Activated T-cell treated with anti-CD3 and anti-CD28 coated beads, Interleukin-2, amount 50 U/mL, for 24 hours (primary cell): ENCODE measurements at regions not wholly inside any gene's neighbourhood (a gene's known extent, or its start where the extent isn't known, plus 50 kb on each side); places are given as distances from the start of the nearest gene placed in this dataset.
"Not testable (repeated sequence)": the region's sequence is repeated elsewhere in the genome, so short reads cannot be mapped to it uniquely, and the experiment has no call there.

Experiments
- DNase-seq: peaks from one replicate; pipeline ENCODE4 v3.0.0-alpha.2; 2020
- H3K27ac Mint-ChIP-seq: 2 replicates; pipeline ENCODE4 v1.8.0; 2020; ENCODE audit warnings: mild to moderate bottlenecking, mixed read lengths
- H3K27me3 Mint-ChIP-seq: 2 replicates; pipeline ENCODE4 v1.8.0; 2020; ENCODE audit warnings: mixed read lengths
- H3K36me3 Mint-ChIP-seq: 2 replicates; pipeline ENCODE4 v1.8.0; 2020; ENCODE audit warnings: low read depth, mixed read lengths
- H3K4me1 Mint-ChIP-seq: 2 replicates; pipeline ENCODE4 v1.8.0; 2020; ENCODE audit warnings: low read depth, mixed read lengths
- H3K4me3 Mint-ChIP-seq: 2 replicates; pipeline ENCODE4 v1.8.0; 2020; ENCODE audit warnings: mild to moderate bottlenecking, moderate library complexity, mixed read lengths
- H3K9me3 Mint-ChIP-seq: 2 replicates; pipeline ENCODE4 v1.8.0; 2020; ENCODE audit warnings: mixed read lengths

- Mint-ChIP-seq H3K27me3 (peaks cover 11% of the 10 kb centered on the region), H3K4me1 (no peaks in the 10 kb centered on the region), H3K27ac (no peak overlapping the region), H3K9me3 (no peaks in the 10 kb centered on the region), H3K36me3 (no peaks in the 10 kb centered on the region), H3K4me3 (no peak overlapping the region)
- no peak for DNase-seq
Measured at GRCh38 chrX:22800806-22801205, 199.0 kb upstream of the DDX53 start.

- H3K4me3 Mint-ChIP-seq = no peak overlapping the region
Measured at GRCh38 chrX:22803353-22803752, 196.4 kb upstream of the DDX53 start.

GRCh38 chrX:22810876-22811275 lies 188.9 kb upstream of the DDX53 start:
- H3K4me1 Mint-ChIP-seq = no peaks in the 10 kb centered on the region
- H3K27me3 Mint-ChIP-seq = no peaks in the 10 kb centered on the region
- H3K9me3 Mint-ChIP-seq = no peaks in the 10 kb centered on the region

More at GRCh38 chrX:22803353-22803752, 196.4 kb upstream of the DDX53 start:
- Mint-ChIP-seq H3K4me1 (no peaks in the 10 kb centered on the region), H3K27me3 (peaks cover 9% of the 10 kb centered on the region), H3K9me3 (no peaks in the 10 kb centered on the region), H3K36me3 (no peaks in the 10 kb centered on the region), H3K27ac (no peak overlapping the region)
- no peak for DNase-seq

GRCh38 chrX:22818061-22818460 lies 181.7 kb upstream of the DDX53 start:
- Mint-ChIP-seq H3K27me3 (no peaks in the 10 kb centered on the region), H3K9me3 (no peaks in the 10 kb centered on the region), H3K27ac (no peak overlapping the region), H3K4me3 (no peak overlapping the region), H3K4me1 (no peaks in the 10 kb centered on the region), H3K36me3 (no peaks in the 10 kb centered on the region)
- DNase-seq = no peak

More at GRCh38 chrX:22810876-22811275, 188.9 kb upstream of the DDX53 start:
- H3K36me3 Mint-ChIP-seq = no peaks in the 10 kb centered on the region
- H3K27ac Mint-ChIP-seq = no peak overlapping the region
- no peak for DNase-seq
- no peak overlapping the region for H3K4me3 Mint-ChIP-seq

- no peak overlapping the region for H3K27ac Mint-ChIP-seq
Measured at GRCh38 chrX:22855693-22856092, 144.1 kb upstream of the DDX53 start.

GRCh38 chrX:22859642-22860041 lies 140.1 kb upstream of the DDX53 start:
- Mint-ChIP-seq H3K27ac (no peak overlapping the region), H3K4me1 (no peaks in the 10 kb centered on the region), H3K36me3 (no peaks in the 10 kb centered on the region), H3K9me3 (peaks cover 2% of the 10 kb centered on the region), H3K4me3 (no peak overlapping the region), H3K27me3 (peaks cover 9% of the 10 kb centered on the region)
- no peak for DNase-seq

More at GRCh38 chrX:22855693-22856092, 144.1 kb upstream of the DDX53 start:
- H3K36me3 Mint-ChIP-seq = no peaks in the 10 kb centered on the region
- H3K27me3 Mint-ChIP-seq = peaks cover under 1% of the 10 kb centered on the region
- H3K4me3 Mint-ChIP-seq = no peak overlapping the region
- no peak for DNase-seq
- H3K9me3 Mint-ChIP-seq = peaks cover 6% of the 10 kb centered on the region
- H3K4me1 Mint-ChIP-seq = no peaks in the 10 kb centered on the region

- not testable (repeated sequence) for H3K36me3 Mint-ChIP-seq, H3K4me1 Mint-ChIP-seq, H3K4me3 Mint-ChIP-seq, H3K27ac Mint-ChIP-seq, DNase-seq
- H3K9me3 Mint-ChIP-seq = peaks cover 17% of the 10 kb centered on the region
- H3K27me3 Mint-ChIP-seq = peaks cover 18% of the 10 kb centered on the region
Measured at GRCh38 chrX:22866801-22867200, 133.0 kb upstream of the DDX53 start.

GRCh38 chrX:22882543-22882942 lies 117.2 kb upstream of the DDX53 start:
- Mint-ChIP-seq H3K9me3 (no peaks in the 10 kb centered on the region), H3K27me3 (peaks cover 8% of the 10 kb centered on the region), H3K36me3 (no peaks in the 10 kb centered on the region), H3K4me3 (no peak overlapping the region), H3K4me1 (no peaks in the 10 kb centered on the region), H3K27ac (no peak overlapping the region)
- DNase-seq = no peak

- H3K36me3 Mint-ChIP-seq = no peaks in the 10 kb centered on the region
- H3K4me1 Mint-ChIP-seq = no peaks in the 10 kb centered on the region
- DNase-seq = no peak
- no peak overlapping the region for H3K27ac Mint-ChIP-seq
- peaks cover 3% of the 10 kb centered on the region for H3K27me3 Mint-ChIP-seq
- no peak overlapping the region for H3K4me3 Mint-ChIP-seq
- no peaks in the 10 kb centered on the region for H3K9me3 Mint-ChIP-seq
Measured at GRCh38 chrX:22889819-22890218, 109.9 kb upstream of the DDX53 start.

GRCh38 chrX:22912616-22913015 lies 87.1 kb upstream of the DDX53 start:
- H3K36me3 Mint-ChIP-seq = no peaks in the 10 kb centered on the region
- no peaks in the 10 kb centered on the region for H3K9me3 Mint-ChIP-seq
- no peak overlapping the region for H3K4me3 Mint-ChIP-seq
- DNase-seq = no peak
- H3K27me3 Mint-ChIP-seq = peaks cover 16% of the 10 kb centered on the region
- H3K27ac Mint-ChIP-seq = no peak overlapping the region
- no peaks in the 10 kb centered on the region for H3K4me1 Mint-ChIP-seq

- Mint-ChIP-seq H3K4me1 (no peaks in the 10 kb centered on the region), H3K27me3 (peaks cover 10% of the 10 kb centered on the region), H3K9me3 (no peaks in the 10 kb centered on the region), H3K27ac (no peak overlapping the region), H3K4me3 (no peak overlapping the region), H3K36me3 (no peaks in the 10 kb centered on the region)
- no peak for DNase-seq
Measured at GRCh38 chrX:22922961-22923360, 76.8 kb upstream of the DDX53 start.

GRCh38 chrX:22934640-22935039 lies 65.1 kb upstream of the DDX53 start:
- Mint-ChIP-seq H3K27me3 (peaks cover 11% of the 10 kb centered on the region), H3K4me1 (no peaks in the 10 kb centered on the region), H3K36me3 (no peaks in the 10 kb centered on the region), H3K4me3 (no peak overlapping the region), H3K27ac (no peak overlapping the region), H3K9me3 (no peaks in the 10 kb centered on the region)
- no peak for DNase-seq

GRCh38 chrX:22944945-22945344 lies 54.8 kb upstream of the DDX53 start:
- Mint-ChIP-seq H3K36me3 (no peaks in the 10 kb centered on the region), H3K4me3 (no peak overlapping the region), H3K27ac (no peak overlapping the region), H3K9me3 (no peaks in the 10 kb centered on the region), H3K27me3 (peaks cover 3% of the 10 kb centered on the region), H3K4me1 (no peaks in the 10 kb centered on the region)
- DNase-seq = no peak
